ENCODE measurements at regions not wholly inside any gene's neighbourhood (a gene's known extent, or its start where the extent isn't known, plus 50 kb on each side); places are given as distances from the start of the nearest gene placed in this dataset.

GRCh38 chr13:64753233-64754000 lies 2476.7 kb downstream of the PCDH9 start:
- Mint-ChIP-seq H3K27me3 (no peaks in the 10 kb centered on the region), H3K9me3 (ENCODE audit: low read depth) (no peaks in the 10 kb centered on the region), H3K27ac (no peak overlapping the region), H3K4me3 (ENCODE audit: low read depth) (no peak overlapping the region), H3K4me1 (ENCODE audit: low read depth) (no peaks in the 10 kb centered on the region), H3K36me3 (ENCODE audit: insufficient read depth) (no peaks in the 10 kb centered on the region)
- TF ChIP-seq CTCF (IDR thresholded peaks at IDR 0.05; ENCODE audit: unreplicated experiment) = no peak
- DNase-seq (ENCODE audit: low spot score, unreplicated experiment) = no peak

GRCh38 chr13:64749301-64749700 lies 2480.8 kb downstream of the PCDH9 start:
- H3K9me3 Mint-ChIP-seq (ENCODE audit: low read depth) = no peaks in the 10 kb centered on the region
- no peak overlapping the region for H3K27ac Mint-ChIP-seq
- H3K4me3 Mint-ChIP-seq (ENCODE audit: low read depth) = no peak overlapping the region
- no peaks in the 10 kb centered on the region for H3K27me3 Mint-ChIP-seq
- DNase-seq (ENCODE audit: low spot score, unreplicated experiment) = no peak
- peaks cover 3% of the 10 kb centered on the region for H3K4me1 Mint-ChIP-seq (ENCODE audit: low read depth)
- no peaks in the 10 kb centered on the region for H3K36me3 Mint-ChIP-seq (ENCODE audit: insufficient read depth)
- TF ChIP-seq CTCF (IDR thresholded peaks at IDR 0.05; ENCODE audit: unreplicated experiment) = no peak

- H3K4me3 Mint-ChIP-seq (ENCODE audit: low read depth) = no peak overlapping the region
- no peak overlapping the region for H3K27ac Mint-ChIP-seq
- H3K9me3 Mint-ChIP-seq (ENCODE audit: low read depth) = peaks cover 3% of the 10 kb centered on the region
- TF ChIP-seq CTCF (IDR thresholded peaks at IDR 0.05; ENCODE audit: unreplicated experiment) = no peak
- no peaks in the 10 kb centered on the region for H3K36me3 Mint-ChIP-seq (ENCODE audit: insufficient read depth)
- H3K4me1 Mint-ChIP-seq (ENCODE audit: low read depth) = peaks cover 3% of the 10 kb centered on the region
- no peak for DNase-seq (ENCODE audit: low spot score, unreplicated experiment)
- no peaks in the 10 kb centered on the region for H3K27me3 Mint-ChIP-seq
Observed at GRCh38 chr13:64746845-64747244, 2483.3 kb downstream of the PCDH9 start.

GRCh38 chr13:64740493-64740892 lies 2489.6 kb downstream of the PCDH9 start:
- Mint-ChIP-seq H3K4me1 (ENCODE audit: low read depth) (no peaks in the 10 kb centered on the region), H3K36me3 (ENCODE audit: insufficient read depth) (no peaks in the 10 kb centered on the region), H3K27ac (no peak overlapping the region), H3K27me3 (no peaks in the 10 kb centered on the region), H3K9me3 (ENCODE audit: low read depth) (peaks cover 30% of the 10 kb centered on the region), H3K4me3 (ENCODE audit: low read depth) (no peak overlapping the region)
- DNase-seq (ENCODE audit: low spot score, unreplicated experiment) = no peak
- no peak for TF ChIP-seq CTCF (IDR thresholded peaks at IDR 0.05; ENCODE audit: unreplicated experiment)

GRCh38 chr13:64725492-64725891 lies 2504.6 kb downstream of the PCDH9 start:
- DNase-seq (ENCODE audit: low spot score, unreplicated experiment) = no peak
- TF ChIP-seq CTCF (IDR thresholded peaks at IDR 0.05; ENCODE audit: unreplicated experiment) = no peak
- H3K27ac Mint-ChIP-seq = no peak overlapping the region
- no peaks in the 10 kb centered on the region for H3K27me3 Mint-ChIP-seq
- no peaks in the 10 kb centered on the region for H3K36me3 Mint-ChIP-seq (ENCODE audit: insufficient read depth)
- peaks cover 3% of the 10 kb centered on the region for H3K4me1 Mint-ChIP-seq (ENCODE audit: low read depth)
- H3K4me3 Mint-ChIP-seq (ENCODE audit: low read depth) = no peak overlapping the region
- peaks cover 2% of the 10 kb centered on the region for H3K9me3 Mint-ChIP-seq (ENCODE audit: low read depth)
